ENCODE measurements at regions not wholly inside any gene's neighbourhood (a gene's known extent, or its start where the extent isn't known, plus 50 kb on each side); places are given as distances from the start of the nearest gene placed in this dataset.
"Not testable (repeated sequence)": the region's sequence is repeated elsewhere in the genome, so short reads cannot be mapped to it uniquely, and the experiment has no call there.

- DNase-seq; H3K4me3 Mint-ChIP-seq; H3K36me3 Mint-ChIP-seq; ATAC-seq; H3K27me3 Mint-ChIP-seq; H3K4me1 Mint-ChIP-seq; H3K27ac Mint-ChIP-seq; CTCF ChIA-PET; H3K9me3 Mint-ChIP-seq (ENCODE audit: low read depth): not testable (repeated sequence)
These were observed 176.9 kb upstream of the FBXL17 start for GRCh38 chr5:108558840-108559239.

- DNase-seq; H3K9me3 Mint-ChIP-seq (ENCODE audit: low read depth); H3K27me3 Mint-ChIP-seq; H3K27ac Mint-ChIP-seq; CTCF ChIA-PET; H3K36me3 Mint-ChIP-seq; H3K4me1 Mint-ChIP-seq; ATAC-seq; H3K4me3 Mint-ChIP-seq: not testable (repeated sequence)
These were observed 176.2 kb upstream of the FBXL17 start for GRCh38 chr5:108558142-108558541.

- no peak overlapping the region for H3K4me3 Mint-ChIP-seq
- no peaks in the 10 kb centered on the region for H3K4me1 Mint-ChIP-seq
- H3K27ac Mint-ChIP-seq: no peak overlapping the region
- DNase-seq (no peak), ATAC-seq (no peak)
- H3K9me3 Mint-ChIP-seq (ENCODE audit: low read depth): no peaks in the 10 kb centered on the region
- no peaks in the 10 kb centered on the region for H3K27me3 Mint-ChIP-seq
- CTCF ChIA-PET: no interaction called here
- no peaks in the 10 kb centered on the region for H3K36me3 Mint-ChIP-seq
These were observed 175.8 kb upstream of the FBXL17 start for GRCh38 chr5:108557686-108558085.

- CTCF ChIA-PET: no interaction called here
- DNase-seq: no peak
- H3K27ac Mint-ChIP-seq: no peak overlapping the region
- H3K4me1 Mint-ChIP-seq: no peaks in the 10 kb centered on the region
- H3K36me3 Mint-ChIP-seq: no peaks in the 10 kb centered on the region
- no peak for ATAC-seq
- H3K9me3 Mint-ChIP-seq (ENCODE audit: low read depth): no peaks in the 10 kb centered on the region
- no peak overlapping the region for H3K4me3 Mint-ChIP-seq
- H3K27me3 Mint-ChIP-seq: no peaks in the 10 kb centered on the region
These were observed 174.7 kb upstream of the FBXL17 start for GRCh38 chr5:108556441-108557145.

GRCh38 chr5:108548684-108549596 lies 167.0 kb upstream of the FBXL17 start:
- no peaks in the 10 kb centered on the region for H3K4me1 Mint-ChIP-seq
- DNase-seq (no peak), ATAC-seq (no peak)
- H3K27ac Mint-ChIP-seq: no peak overlapping the region
- no peaks in the 10 kb centered on the region for H3K36me3 Mint-ChIP-seq
- CTCF ChIA-PET: interaction anchor here (0.7 kb wide), 1 partner anchor 8 kb away, joined by 3 read pairs; no protein-coding TSS in a partner anchor
- no peak overlapping the region for H3K4me3 Mint-ChIP-seq
- no peaks in the 10 kb centered on the region for H3K9me3 Mint-ChIP-seq (ENCODE audit: low read depth)
- peaks cover 8% of the 10 kb centered on the region for H3K27me3 Mint-ChIP-seq

- DNase-seq (no peak), ATAC-seq (no peak)
- Mint-ChIP-seq H3K9me3 (ENCODE audit: low read depth) (no peaks in the 10 kb centered on the region), H3K4me1 (no peaks in the 10 kb centered on the region), H3K27ac (no peak overlapping the region), H3K36me3 (no peaks in the 10 kb centered on the region), H3K4me3 (no peak overlapping the region), H3K27me3 (peaks cover 8% of the 10 kb centered on the region)
- CTCF ChIA-PET: no interaction called here
These were observed 165.0 kb upstream of the FBXL17 start for GRCh38 chr5:108546939-108547338.

GRCh38 chr5:108545301-108545700 lies 163.4 kb upstream of the FBXL17 start:
- Mint-ChIP-seq H3K4me1 (no peaks in the 10 kb centered on the region), H3K27me3 (peaks cover 8% of the 10 kb centered on the region), H3K9me3 (ENCODE audit: low read depth) (no peaks in the 10 kb centered on the region), H3K36me3 (no peaks in the 10 kb centered on the region), H3K27ac (no peak overlapping the region), H3K4me3 (no peak overlapping the region)
- no peak for ATAC-seq
- CTCF ChIA-PET: no interaction called here
- no peak for DNase-seq

- no peak for ATAC-seq
- H3K4me1 Mint-ChIP-seq: no peaks in the 10 kb centered on the region
- no peaks in the 10 kb centered on the region for H3K9me3 Mint-ChIP-seq (ENCODE audit: low read depth)
- H3K27ac Mint-ChIP-seq: no peak overlapping the region
- no peak for DNase-seq
- CTCF ChIA-PET: no interaction called here
- no peak overlapping the region for H3K4me3 Mint-ChIP-seq
- H3K27me3 Mint-ChIP-seq: peaks cover 8% of the 10 kb centered on the region
- no peaks in the 10 kb centered on the region for H3K36me3 Mint-ChIP-seq
These were observed 161.6 kb upstream of the FBXL17 start for GRCh38 chr5:108543486-108543885.

GRCh38 chr5:108541836-108542235 lies 159.9 kb upstream of the FBXL17 start:
- Mint-ChIP-seq H3K27me3 (peaks cover 4% of the 10 kb centered on the region), H3K9me3 (ENCODE audit: low read depth) (no peaks in the 10 kb centered on the region), H3K36me3 (no peaks in the 10 kb centered on the region), H3K4me1 (no peaks in the 10 kb centered on the region), H3K4me3 (no peak overlapping the region), H3K27ac (no peak overlapping the region)
- ATAC-seq: no peak
- CTCF ChIA-PET: no interaction called here
- no peak for DNase-seq

- CTCF ChIA-PET: no interaction called here
- DNase-seq (no peak), ATAC-seq (no peak)
- Mint-ChIP-seq H3K27ac (no peak overlapping the region), H3K4me3 (no peak overlapping the region), H3K27me3 (no peaks in the 10 kb centered on the region), H3K9me3 (ENCODE audit: low read depth) (no peaks in the 10 kb centered on the region), H3K4me1 (no peaks in the 10 kb centered on the region), H3K36me3 (no peaks in the 10 kb centered on the region)
These were observed 154.4 kb upstream of the FBXL17 start for GRCh38 chr5:108536321-108536720.

- H3K9me3 Mint-ChIP-seq (ENCODE audit: low read depth); CTCF ChIA-PET; H3K4me1 Mint-ChIP-seq; ATAC-seq; H3K36me3 Mint-ChIP-seq; H3K27ac Mint-ChIP-seq; DNase-seq; H3K4me3 Mint-ChIP-seq; H3K27me3 Mint-ChIP-seq: not testable (repeated sequence)
These were observed 150.2 kb upstream of the FBXL17 start for GRCh38 chr5:108532129-108532445.

- H3K36me3 Mint-ChIP-seq: peaks cover under 1% of the 10 kb centered on the region
- no peak for ATAC-seq
- CTCF ChIA-PET: no interaction called here
These were observed 149.7 kb upstream of the FBXL17 start for GRCh38 chr5:108531367-108532128.

GRCh38 chr5:108530706-108531105 lies 148.8 kb upstream of the FBXL17 start:
- Mint-ChIP-seq H3K9me3 (ENCODE audit: low read depth) (peaks cover 6% of the 10 kb centered on the region), H3K4me3 (no peak overlapping the region)

More at GRCh38 chr5:108531367-108532128, 149.7 kb upstream of the FBXL17 start:
- Mint-ChIP-seq H3K4me3 (no peak overlapping the region), H3K27me3 (no peaks in the 10 kb centered on the region), H3K4me1 (no peaks in the 10 kb centered on the region), H3K27ac (no peak overlapping the region), H3K9me3 (ENCODE audit: low read depth) (peaks cover 1% of the 10 kb centered on the region)
- no peak for DNase-seq

More at GRCh38 chr5:108530706-108531105, 148.8 kb upstream of the FBXL17 start:
- Mint-ChIP-seq H3K27ac (no peak overlapping the region), H3K36me3 (peaks cover 2% of the 10 kb centered on the region), H3K27me3 (no peaks in the 10 kb centered on the region), H3K4me1 (no peaks in the 10 kb centered on the region)
- CTCF ChIA-PET: no interaction called here
- no peak for DNase-seq
- ATAC-seq: no peak

Measured in activated CD8-positive, alpha-beta memory T cell treated with anti-CD3 and anti-CD28 coated beads, Interleukin-2, amount 10 ng/mL, durations not matched to agents 7 days and 5 days (primary cell).